ENCODE measurements at regions not wholly inside any gene's neighbourhood (a gene's known extent, or its start where the extent isn't known, plus 50 kb on each side); places are given as distances from the start of the nearest gene placed in this dataset.

- H3K4me1 Mint-ChIP-seq (ENCODE audit: low read depth) = no peaks in the 10 kb centered on the region
- no peaks in the 10 kb centered on the region for H3K9me3 Mint-ChIP-seq
- Histone ChIP-seq H3K9me3 (ENCODE audit: control insufficient read depth in 1 of 2, insufficient read depth in 1 of 2, low read length in 2 of 2) (no peaks in the 10 kb centered on the region), H3K4me3 (ENCODE audit: low read length) (no peak overlapping the region), H3K36me3 (ENCODE audit: insufficient read depth, low read length) (no peaks in the 10 kb centered on the region), H3K4me1 (ENCODE audit: insufficient read depth, low read length) (no peaks in the 10 kb centered on the region), H3K27ac (ENCODE audit: low read depth in 1 of 2, low read length in 2 of 2) (no peak overlapping the region), H3K27me3 (ENCODE audit: control insufficient read depth in 1 of 2, insufficient read depth in 2 of 2, low read length in 2 of 2) (no peaks in the 10 kb centered on the region)
- no peak for TF ChIP-seq CTCF (IDR thresholded peaks at IDR 0.05)
- ATAC-seq (ENCODE audit: poor library complexity) (no peak), DNase-seq (no peak)
- intact Hi-C loops (cut with DNase I, micrococcal nuclease) = no loop called here
- H3K27ac Mint-ChIP-seq = no peak overlapping the region
- CTCF ChIA-PET = no interaction called here
- H3K27me3 Mint-ChIP-seq = no peaks in the 10 kb centered on the region
- H3K36me3 Mint-ChIP-seq (ENCODE audit: low read depth) = no peaks in the 10 kb centered on the region
- H3K4me3 Mint-ChIP-seq = no peak overlapping the region
- POLR2A ChIA-PET = interaction anchor here (1.1 kb wide), 1 partner anchor 12 kb away, joined by 3 read pairs; no protein-coding TSS in a partner anchor
Observed at GRCh38 chr17:77654850-77655249, 303.7 kb upstream of the TNRC6C start.

GRCh38 chr17:77656054-77656453 lies 302.4 kb upstream of the TNRC6C start:
- intact Hi-C loops (cut with DNase I, micrococcal nuclease) = no loop called here
- TF ChIP-seq CTCF (IDR thresholded peaks at IDR 0.05) = no peak
- Histone ChIP-seq H3K36me3 (ENCODE audit: insufficient read depth, low read length) (no peaks in the 10 kb centered on the region), H3K27ac (ENCODE audit: low read depth in 1 of 2, low read length in 2 of 2) (no peak overlapping the region), H3K27me3 (ENCODE audit: control insufficient read depth in 1 of 2, insufficient read depth in 2 of 2, low read length in 2 of 2) (no peaks in the 10 kb centered on the region), H3K4me3 (ENCODE audit: low read length) (no peak overlapping the region), H3K4me1 (ENCODE audit: insufficient read depth, low read length) (no peaks in the 10 kb centered on the region), H3K9me3 (ENCODE audit: control insufficient read depth in 1 of 2, insufficient read depth in 1 of 2, low read length in 2 of 2) (no peaks in the 10 kb centered on the region)
- Mint-ChIP-seq H3K4me3 (no peak overlapping the region), H3K27me3 (no peaks in the 10 kb centered on the region), H3K4me1 (ENCODE audit: low read depth) (no peaks in the 10 kb centered on the region), H3K36me3 (ENCODE audit: low read depth) (no peaks in the 10 kb centered on the region), H3K27ac (no peak overlapping the region), H3K9me3 (no peaks in the 10 kb centered on the region)
- DNase-seq = no peak
- POLR2A ChIA-PET = no interaction called here
- CTCF ChIA-PET = no interaction called here
- no peak for ATAC-seq (ENCODE audit: poor library complexity)

GRCh38 chr17:77657839-77658238 lies 300.7 kb upstream of the TNRC6C start:
- Histone ChIP-seq H3K27me3 (ENCODE audit: control insufficient read depth in 1 of 2, insufficient read depth in 2 of 2, low read length in 2 of 2) (no peaks in the 10 kb centered on the region), H3K36me3 (ENCODE audit: insufficient read depth, low read length) (no peaks in the 10 kb centered on the region), H3K9me3 (ENCODE audit: control insufficient read depth in 1 of 2, insufficient read depth in 1 of 2, low read length in 2 of 2) (no peaks in the 10 kb centered on the region), H3K4me3 (ENCODE audit: low read length) (no peak overlapping the region), H3K27ac (ENCODE audit: low read depth in 1 of 2, low read length in 2 of 2) (no peak overlapping the region), H3K4me1 (ENCODE audit: insufficient read depth, low read length) (no peaks in the 10 kb centered on the region)
- ATAC-seq (ENCODE audit: poor library complexity) = no peak
- Mint-ChIP-seq H3K9me3 (no peaks in the 10 kb centered on the region), H3K27me3 (no peaks in the 10 kb centered on the region), H3K4me1 (ENCODE audit: low read depth) (no peaks in the 10 kb centered on the region), H3K36me3 (ENCODE audit: low read depth) (no peaks in the 10 kb centered on the region), H3K4me3 (no peak overlapping the region), H3K27ac (no peak overlapping the region)
- ChIA-PET POLR2A (interaction anchor here (0.7 to 1.3 kb wide), 3 partner anchors 9 to 202 kb away, joined by 3 to 4 read pairs (median 3); no protein-coding TSS in a partner anchor), CTCF (interaction anchor here (0.7 kb wide), 1 partner anchor 13 kb away, joined by 3 read pairs; no protein-coding TSS in a partner anchor)
- TF ChIP-seq CTCF (IDR thresholded peaks at IDR 0.05) = no peak
- no peak for DNase-seq
- intact Hi-C loops (cut with DNase I, micrococcal nuclease) = no loop called here
